ENCODE measurements at regions not wholly inside any gene's neighbourhood (a gene's known extent, or its start where the extent isn't known, plus 50 kb on each side); places are given as distances from the start of the nearest gene placed in this dataset.

DNA sequence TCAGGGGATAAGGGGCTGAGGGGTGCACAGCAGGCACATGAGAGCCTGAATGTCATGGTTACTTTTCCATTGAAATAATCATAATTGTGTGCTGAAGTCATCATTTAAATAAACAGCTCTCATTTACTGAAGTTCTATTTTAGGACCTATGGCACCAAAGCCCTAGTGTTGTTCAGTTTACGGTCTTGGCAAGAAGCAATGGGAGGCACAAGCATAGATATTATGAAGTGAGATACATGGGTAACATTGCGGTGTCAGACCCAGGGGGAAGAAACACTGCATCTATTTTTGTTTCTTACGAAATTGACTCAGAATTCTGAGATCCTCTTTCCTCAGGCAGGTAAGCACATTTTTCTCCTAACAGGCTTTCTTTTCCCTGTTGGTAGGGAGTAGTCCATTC lies 437.8 kb upstream of the PROX1 start:
- DNase-seq: no peak
- no peak for ATAC-seq
- Histone ChIP-seq H3K9ac (ENCODE audit: low read length) (no peak overlapping the region), H3K4me1 (ENCODE audit: insufficient read depth, low read length) (no peaks in the 10 kb centered on the region), H4K20me1 (ENCODE audit: low read length) (no peaks in the 10 kb centered on the region), H3K36me3 (ENCODE audit: low read depth, low read length) (no peaks in the 10 kb centered on the region), H3K27ac (ENCODE audit: low read length) (no peak overlapping the region), H3K4me3 (ENCODE audit: low read length) (no peak overlapping the region), H2AFZ (ENCODE audit: low read length) (no peak overlapping the region), H3K4me2 (ENCODE audit: low read length) (no peak overlapping the region), H3K9me2 (replicated peaks; ENCODE audit: low read length) (no peaks in the 10 kb centered on the region), H3F3A (ENCODE audit: low read length, unreplicated experiment) (no peaks in the 10 kb centered on the region), H3K27me3 (ENCODE audit: low read length) (peaks cover 32% of the 10 kb centered on the region), H3K79me2 (ENCODE audit: low read length) (no peaks in the 10 kb centered on the region), H3K9me3 (ENCODE audit: low read length) (no peaks in the 10 kb centered on the region)
- TF ChIP-seq, protein P1, sequence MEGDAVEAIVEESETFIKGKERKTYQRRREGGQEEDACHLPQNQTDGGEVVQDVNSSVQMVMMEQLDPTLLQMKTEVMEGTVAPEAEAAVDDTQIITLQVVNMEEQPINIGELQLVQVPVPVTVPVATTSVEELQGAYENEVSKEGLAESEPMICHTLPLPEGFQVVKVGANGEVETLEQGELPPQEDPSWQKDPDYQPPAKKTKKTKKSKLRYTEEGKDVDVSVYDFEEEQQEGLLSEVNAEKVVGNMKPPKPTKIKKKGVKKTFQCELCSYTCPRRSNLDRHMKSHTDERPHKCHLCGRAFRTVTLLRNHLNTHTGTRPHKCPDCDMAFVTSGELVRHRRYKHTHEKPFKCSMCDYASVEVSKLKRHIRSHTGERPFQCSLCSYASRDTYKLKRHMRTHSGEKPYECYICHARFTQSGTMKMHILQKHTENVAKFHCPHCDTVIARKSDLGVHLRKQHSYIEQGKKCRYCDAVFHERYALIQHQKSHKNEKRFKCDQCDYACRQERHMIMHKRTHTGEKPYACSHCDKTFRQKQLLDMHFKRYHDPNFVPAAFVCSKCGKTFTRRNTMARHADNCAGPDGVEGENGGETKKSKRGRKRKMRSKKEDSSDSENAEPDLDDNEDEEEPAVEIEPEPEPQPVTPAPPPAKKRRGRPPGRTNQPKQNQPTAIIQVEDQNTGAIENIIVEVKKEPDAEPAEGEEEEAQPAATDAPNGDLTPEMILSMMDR (conservative IDR thresholded peaks at IDR 0.05; ENCODE audit: low read depth, low read length): no peak
- TF ChIP-seq EZH2 (IDR thresholded peaks at IDR 0.05; ENCODE audit: low read length, unreplicated experiment) (no peak), EZH2phosphoT487 (IDR thresholded peaks at IDR 0.05; ENCODE audit: borderline replicate concordance, low read length) (no peak)
- POLR2A ChIA-PET (ENCODE audit: unreplicated experiment): no interaction called here
- CTCF ChIA-PET: no interaction called here
- intact Hi-C loops (cut with micrococcal nuclease): no loop called here
- no TSS peak for BruUV-seq (replicated peaks)

DNA sequence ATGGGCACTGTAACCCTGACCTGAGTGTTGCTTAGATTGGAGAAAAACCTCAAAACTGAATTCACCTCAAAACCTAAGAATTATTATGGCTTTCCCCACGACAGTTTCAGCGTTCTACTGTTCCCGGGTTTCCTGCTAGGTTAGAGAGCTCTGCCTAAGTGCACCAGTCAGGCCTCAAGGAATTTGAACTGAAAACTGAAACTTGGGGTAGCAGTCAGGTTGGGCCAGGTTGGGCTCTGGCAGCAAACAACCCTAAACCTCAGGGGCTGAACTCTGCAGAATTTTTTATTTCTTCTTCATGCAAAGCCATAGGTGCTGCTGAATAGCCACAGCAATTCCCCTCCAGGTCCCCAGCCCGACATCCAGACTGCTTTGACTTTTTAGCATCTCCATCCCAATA lies 437.0 kb upstream of the PROX1 start:
- TF ChIP-seq EZH2phosphoT487 (IDR thresholded peaks at IDR 0.05; ENCODE audit: borderline replicate concordance, low read length) (no peak), EZH2 (IDR thresholded peaks at IDR 0.05; ENCODE audit: low read length, unreplicated experiment) (no peak)
- TF ChIP-seq, protein P1 (conservative IDR thresholded peaks at IDR 0.05; ENCODE audit: low read depth, low read length): no peak
- no peaks in the 10 kb centered on the region for H3F3A ChIP-seq (ENCODE audit: low read length, unreplicated experiment)
- intact Hi-C loops (cut with micrococcal nuclease): no loop called here
- H3K4me1 ChIP-seq (ENCODE audit: insufficient read depth, low read length): no peaks in the 10 kb centered on the region
- no peaks in the 10 kb centered on the region for H3K9me2 ChIP-seq (replicated peaks; ENCODE audit: low read length)
- no peaks in the 10 kb centered on the region for H3K79me2 ChIP-seq (ENCODE audit: low read length)
- H3K27me3 ChIP-seq (ENCODE audit: low read length): peaks cover 32% of the 10 kb centered on the region
- H4K20me1 ChIP-seq (ENCODE audit: low read length): no peaks in the 10 kb centered on the region
- no peak overlapping the region for H2AFZ ChIP-seq (ENCODE audit: low read length)
- H3K4me3 ChIP-seq (ENCODE audit: low read length): no peak overlapping the region
- ATAC-seq (no peak), DNase-seq (no peak)
- no peak overlapping the region for H3K4me2 ChIP-seq (ENCODE audit: low read length)
- no peaks in the 10 kb centered on the region for H3K36me3 ChIP-seq (ENCODE audit: low read depth, low read length)
- POLR2A ChIA-PET (ENCODE audit: unreplicated experiment): no interaction called here
- H3K9ac ChIP-seq (ENCODE audit: low read length): no peak overlapping the region
- H3K9me3 ChIP-seq (ENCODE audit: low read length): no peaks in the 10 kb centered on the region
- BruUV-seq (replicated peaks): no TSS peak
- CTCF ChIA-PET: no interaction called here
- H3K27ac ChIP-seq (ENCODE audit: low read length): no peak overlapping the region

DNA sequence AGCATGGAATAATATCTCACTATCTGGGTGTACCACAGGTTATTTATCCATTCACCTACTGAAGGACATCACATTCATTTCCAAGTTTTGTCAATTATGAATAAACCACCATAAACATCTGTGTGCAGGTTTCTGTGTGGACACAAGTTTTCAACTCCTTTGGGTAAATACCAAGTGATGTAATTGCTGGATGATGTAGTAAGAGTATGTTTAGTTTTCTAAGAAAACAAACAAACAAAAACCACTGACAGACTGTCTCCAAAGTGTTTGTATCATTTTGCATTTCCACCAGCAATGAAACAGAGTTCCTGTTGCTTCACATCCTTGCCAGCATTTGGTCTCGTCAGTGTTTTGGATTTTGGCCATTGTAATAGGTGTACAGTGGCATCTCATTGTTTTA lies 435.7 kb upstream of the PROX1 start:
- ChIA-PET POLR2A (ENCODE audit: unreplicated experiment) (no interaction called here), CTCF (no interaction called here)
- no peak overlapping the region for H3K27ac ChIP-seq (ENCODE audit: low read length)
- H2AFZ ChIP-seq (ENCODE audit: low read length): no peak overlapping the region
- H3K4me3 ChIP-seq (ENCODE audit: low read length): no peak overlapping the region
- intact Hi-C loops (cut with micrococcal nuclease): no loop called here
- no peaks in the 10 kb centered on the region for H3K4me1 ChIP-seq (ENCODE audit: insufficient read depth, low read length)
- no peak for TF ChIP-seq EZH2 (IDR thresholded peaks at IDR 0.05; ENCODE audit: low read length, unreplicated experiment)
- TF ChIP-seq, protein P1 (conservative IDR thresholded peaks at IDR 0.05; ENCODE audit: low read depth, low read length): no peak
- ATAC-seq (no peak), DNase-seq (no peak)
- H3K9me2 ChIP-seq (replicated peaks; ENCODE audit: low read length): no peaks in the 10 kb centered on the region
- H3K36me3 ChIP-seq (ENCODE audit: low read depth, low read length): no peaks in the 10 kb centered on the region
- H3K9me3 ChIP-seq (ENCODE audit: low read length): no peaks in the 10 kb centered on the region
- H3K27me3 ChIP-seq (ENCODE audit: low read length): peaks cover 32% of the 10 kb centered on the region
- H3K79me2 ChIP-seq (ENCODE audit: low read length): no peaks in the 10 kb centered on the region
- no peak overlapping the region for H3K4me2 ChIP-seq (ENCODE audit: low read length)
- H3K9ac ChIP-seq (ENCODE audit: low read length): no peak overlapping the region
- no TSS peak for BruUV-seq (replicated peaks)
- no peaks in the 10 kb centered on the region for H4K20me1 ChIP-seq (ENCODE audit: low read length)
- H3F3A ChIP-seq (ENCODE audit: low read length, unreplicated experiment): no peaks in the 10 kb centered on the region

All from PC-3 (cell line).